DOHH2 (cell line): ENCODE measurements at regions not wholly inside any gene's neighbourhood (a gene's known extent, or its start where the extent isn't known, plus 50 kb on each side); places are given as distances from the start of the nearest gene placed in this dataset.

ENCODE experiments used
- H3F3A ChIP-seq: fragments of 200-600 bp; sonication (generic), shearing (Covaris generic); 2 replicates; pipeline ENCODE4 v1.6.0; 2016; ENCODE audit warnings: antibody characterized with exemption, mild to moderate bottlenecking; ENCODE audit not compliant: control insufficient read depth, insufficient read depth
- H3K27ac ChIP-seq: fragments of 200-600 bp; sonication (generic); 2 replicates; pipeline ENCODE4 v1.5.1; 2014; ENCODE audit warnings: low read depth, mild to moderate bottlenecking, low read length, moderate library complexity
- H3K27me3 ChIP-seq: fragments of 200-600 bp; sonication (generic); 2 replicates; pipeline ENCODE4 v1.6.1; 2014; ENCODE audit warnings: mild to moderate bottlenecking, low read length, mixed read lengths; ENCODE audit not compliant: control insufficient read depth
- H3K36me3 ChIP-seq: fragments of 200-600 bp; sonication (generic); 2 replicates; pipeline ENCODE4 v1.6.1; 2014; ENCODE audit warnings: mild to moderate bottlenecking, low read length, moderate library complexity, mixed read lengths; ENCODE audit not compliant: control insufficient read depth
- H3K4me1 ChIP-seq: fragments of 200-600 bp; sonication (generic); 2 replicates; pipeline ENCODE4 v1.6.1; 2014; ENCODE audit warnings: mild to moderate bottlenecking, low read length, mixed read lengths; ENCODE audit not compliant: control insufficient read depth
- H3K4me2 ChIP-seq: fragments of 200-600 bp; sonication (generic); 2 replicates; pipeline ENCODE4 v1.6.0; 2014; ENCODE audit warnings: mild to moderate bottlenecking, low read length, moderate library complexity
- H3K4me3 ChIP-seq: fragments of 200-600 bp; sonication (generic); 2 replicates; pipeline ENCODE4 v1.5.1; 2014; ENCODE audit warnings: mild to moderate bottlenecking, low read length, mixed read lengths
- H3K79me2 ChIP-seq: fragments of 200-600 bp; sonication (generic); 2 replicates; pipeline ENCODE4 v1.6.1; 2014; ENCODE audit warnings: mild to moderate bottlenecking, low read length, mixed read lengths; ENCODE audit not compliant: control insufficient read depth
- H3K9me2 ChIP-seq: fragments of 200-600 bp; sonication (generic); replicated peaks from 2 replicates; pipeline ENCODE4 v1.6.1; 2014; ENCODE audit warnings: mild to moderate bottlenecking, low read length, mixed read lengths; ENCODE audit not compliant: control insufficient read depth
- H3K9me3 ChIP-seq: fragments of 200-600 bp; sonication (generic); 2 replicates; pipeline ENCODE4 v1.6.1; 2014; ENCODE audit warnings: antibody characterized with exemption, low read length, mixed read lengths; ENCODE audit not compliant: control insufficient read depth, insufficient read depth
- H4K20me1 ChIP-seq: fragments of 200-600 bp; sonication (generic); 2 replicates; pipeline ENCODE4 v1.6.0; 2014; ENCODE audit warnings: low read depth, mild to moderate bottlenecking, antibody characterized with exemption, low read length, moderate library complexity; ENCODE audit not compliant: control insufficient read depth, insufficient read depth
- EZH2phosphoT487 ChIP-seq: fragments of 200-600 bp; sonication (generic); IDR thresholded peaks from 2 replicates; pipeline ENCODE4 v1.6.1; 2017; ENCODE audit warnings: borderline replicate concordance, mild to moderate bottlenecking, antibody characterized with exemption, low read length, moderate library complexity, mixed read lengths
- TF ChIP-seq, protein P1 (sequence below): fragments of 200-600 bp; sonication (generic); IDR thresholded peaks from one replicate; pipeline ENCODE4 v1.5.1; 2014; ENCODE audit warnings: antibody characterized with exemption, mild to moderate bottlenecking, low read depth, low read length; ENCODE audit not compliant: poor library complexity, severe bottlenecking

DNA sequence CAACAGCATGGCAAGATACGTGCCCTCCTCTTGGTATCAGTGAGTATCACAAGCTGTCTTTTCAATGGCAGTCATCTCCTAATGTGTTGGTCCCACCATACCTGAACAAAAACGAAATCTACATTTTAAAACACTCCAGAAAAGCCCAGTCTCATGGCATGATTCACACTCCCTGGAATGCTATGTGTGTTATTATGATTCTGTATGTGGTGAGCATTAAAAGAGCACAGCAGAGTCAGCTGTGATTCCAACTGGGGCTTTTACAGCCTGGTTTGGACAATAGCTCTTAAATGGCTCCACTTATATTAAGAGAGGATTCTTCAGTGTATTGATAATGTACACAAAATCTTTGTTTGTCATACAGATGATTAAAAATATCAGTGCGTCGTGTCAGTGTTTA, 274.1 kb upstream of the GK2 start:
- Histone ChIP-seq H3F3A (no peaks in the 10 kb centered on the region), H3K27me3 (no peaks in the 10 kb centered on the region), H3K9me3 (no peaks in the 10 kb centered on the region), H3K4me3 (no peak overlapping the region), H3K27ac (no peak overlapping the region), H3K4me2 (no peak overlapping the region), H4K20me1 (no peaks in the 10 kb centered on the region), H3K4me1 (no peaks in the 10 kb centered on the region), H3K9me2 (no peaks in the 10 kb centered on the region), H3K79me2 (no peaks in the 10 kb centered on the region), H3K36me3 (no peaks in the 10 kb centered on the region)
- no peak for TF ChIP-seq EZH2phosphoT487
- TF ChIP-seq, protein P1, sequence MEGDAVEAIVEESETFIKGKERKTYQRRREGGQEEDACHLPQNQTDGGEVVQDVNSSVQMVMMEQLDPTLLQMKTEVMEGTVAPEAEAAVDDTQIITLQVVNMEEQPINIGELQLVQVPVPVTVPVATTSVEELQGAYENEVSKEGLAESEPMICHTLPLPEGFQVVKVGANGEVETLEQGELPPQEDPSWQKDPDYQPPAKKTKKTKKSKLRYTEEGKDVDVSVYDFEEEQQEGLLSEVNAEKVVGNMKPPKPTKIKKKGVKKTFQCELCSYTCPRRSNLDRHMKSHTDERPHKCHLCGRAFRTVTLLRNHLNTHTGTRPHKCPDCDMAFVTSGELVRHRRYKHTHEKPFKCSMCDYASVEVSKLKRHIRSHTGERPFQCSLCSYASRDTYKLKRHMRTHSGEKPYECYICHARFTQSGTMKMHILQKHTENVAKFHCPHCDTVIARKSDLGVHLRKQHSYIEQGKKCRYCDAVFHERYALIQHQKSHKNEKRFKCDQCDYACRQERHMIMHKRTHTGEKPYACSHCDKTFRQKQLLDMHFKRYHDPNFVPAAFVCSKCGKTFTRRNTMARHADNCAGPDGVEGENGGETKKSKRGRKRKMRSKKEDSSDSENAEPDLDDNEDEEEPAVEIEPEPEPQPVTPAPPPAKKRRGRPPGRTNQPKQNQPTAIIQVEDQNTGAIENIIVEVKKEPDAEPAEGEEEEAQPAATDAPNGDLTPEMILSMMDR = no peak

DNA sequence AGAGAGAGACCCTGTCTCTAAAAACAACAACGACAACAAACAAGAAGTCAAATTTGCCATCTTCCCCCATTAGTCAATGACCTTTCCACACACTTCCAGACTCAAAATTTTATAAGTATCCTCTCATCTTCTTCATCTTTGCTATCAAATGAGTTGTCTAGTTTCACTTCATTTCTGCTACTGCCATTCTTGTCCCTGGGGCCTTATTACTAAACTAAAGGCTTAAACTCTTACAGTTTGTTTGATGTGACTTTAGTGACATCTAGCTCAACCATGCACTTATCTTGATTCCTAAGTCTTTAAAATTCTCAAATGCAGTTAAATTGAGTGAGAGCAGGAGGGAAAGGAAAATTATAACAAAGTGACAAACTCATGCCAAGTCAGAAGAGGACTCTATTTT, 271.8 kb upstream of the GK2 start:
- H3K9me3 ChIP-seq = no peaks in the 10 kb centered on the region
- H3K4me2 ChIP-seq = no peak overlapping the region
- no peaks in the 10 kb centered on the region for H3K36me3 ChIP-seq

DNA sequence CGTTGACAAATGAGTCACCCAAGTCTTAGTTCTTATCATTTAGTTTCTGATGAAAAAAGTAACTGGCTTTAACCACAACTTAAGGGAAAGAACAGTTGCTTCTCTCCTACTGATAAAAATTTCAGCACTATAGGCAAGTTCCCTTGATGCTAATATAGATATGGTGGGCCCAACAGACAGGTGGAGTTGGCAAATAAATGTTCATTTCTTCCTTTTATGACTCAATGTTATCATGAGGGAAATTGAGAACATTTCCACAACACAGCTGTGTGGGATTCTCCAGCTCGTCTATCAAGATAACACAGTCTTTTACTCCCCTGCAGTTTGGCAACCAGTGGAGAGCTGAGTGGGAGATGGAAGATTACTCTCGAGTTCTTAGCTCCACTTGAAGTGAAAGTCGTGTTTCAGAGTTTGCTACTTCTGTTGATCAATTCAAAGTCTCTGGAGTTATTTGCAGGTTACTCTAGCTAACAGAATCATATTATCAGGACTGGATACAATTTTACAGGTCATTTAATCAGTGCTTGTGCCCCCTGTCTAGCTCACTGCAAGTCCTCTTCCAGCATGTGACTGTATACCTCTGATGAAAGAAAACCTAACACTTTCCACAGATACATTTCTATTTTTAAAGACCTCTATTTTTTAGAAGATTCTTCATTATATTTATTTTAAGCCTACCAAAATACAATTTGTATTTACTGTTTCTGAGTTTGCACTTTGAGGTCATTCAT, 270.6 kb upstream of the GK2 start:
- Histone ChIP-seq H3K36me3 (no peaks in the 10 kb centered on the region), H3K4me2 (no peak overlapping the region), H4K20me1 (no peaks in the 10 kb centered on the region), H3F3A (no peaks in the 10 kb centered on the region), H3K4me3 (no peak overlapping the region), H3K4me1 (no peaks in the 10 kb centered on the region), H3K27me3 (no peaks in the 10 kb centered on the region), H3K27ac (no peak overlapping the region), H3K79me2 (no peaks in the 10 kb centered on the region), H3K9me2 (no peaks in the 10 kb centered on the region), H3K9me3 (no peaks in the 10 kb centered on the region)
- no peak for TF ChIP-seq EZH2phosphoT487
- TF ChIP-seq, protein P1 = no peak

More for the DNA sequence above, 271.8 kb upstream of the GK2 start:
- Histone ChIP-seq H3F3A (no peaks in the 10 kb centered on the region), H3K9me2 (no peaks in the 10 kb centered on the region), H3K27ac (no peak overlapping the region), H3K79me2 (no peaks in the 10 kb centered on the region), H3K4me3 (no peak overlapping the region), H4K20me1 (no peaks in the 10 kb centered on the region), H3K4me1 (no peaks in the 10 kb centered on the region), H3K27me3 (no peaks in the 10 kb centered on the region)
- TF ChIP-seq EZH2phosphoT487 = no peak
- TF ChIP-seq, protein P1 = no peak
